Activated naive CD8-positive, alpha-beta T cell treated with anti-CD3 and anti-CD28 coated beads, Interleukin-2, amount 50 U/mL, for 16 hours (primary cell): ENCODE measurements at regions not wholly inside any gene's neighbourhood (a gene's known extent, or its start where the extent isn't known, plus 50 kb on each side); places are given as distances from the start of the nearest gene placed in this dataset.
"Not testable (repeated sequence)": the region's sequence is repeated elsewhere in the genome, so short reads cannot be mapped to it uniquely, and the experiment has no call there.

Experiments
- DNase-seq: peaks from one replicate; pipeline ENCODE4 v3.0.0-alpha.2; 2020; ENCODE audit warnings: low read depth, low spot score

DNA sequence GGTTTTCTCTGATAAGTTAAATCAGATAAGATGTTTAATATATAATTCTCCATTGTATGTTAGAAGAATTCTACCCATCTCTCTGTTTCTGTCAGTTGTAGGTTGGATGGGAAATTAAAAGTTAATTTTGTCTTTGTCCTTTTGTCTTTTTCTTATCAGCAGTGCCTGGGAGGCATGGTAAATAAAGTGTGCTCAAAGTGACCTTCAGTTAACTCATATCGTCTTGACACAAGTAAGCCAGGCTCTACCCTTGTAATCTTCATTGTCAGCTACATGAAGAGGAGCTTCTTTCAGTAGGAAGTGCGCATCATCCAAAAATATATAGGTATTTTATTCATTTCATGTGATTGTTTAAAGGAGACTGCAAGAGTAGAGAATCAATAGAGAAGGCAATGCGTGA is 138.9 kb upstream of the NRIP1 start:
- DNase-seq, result no peak

DNA sequence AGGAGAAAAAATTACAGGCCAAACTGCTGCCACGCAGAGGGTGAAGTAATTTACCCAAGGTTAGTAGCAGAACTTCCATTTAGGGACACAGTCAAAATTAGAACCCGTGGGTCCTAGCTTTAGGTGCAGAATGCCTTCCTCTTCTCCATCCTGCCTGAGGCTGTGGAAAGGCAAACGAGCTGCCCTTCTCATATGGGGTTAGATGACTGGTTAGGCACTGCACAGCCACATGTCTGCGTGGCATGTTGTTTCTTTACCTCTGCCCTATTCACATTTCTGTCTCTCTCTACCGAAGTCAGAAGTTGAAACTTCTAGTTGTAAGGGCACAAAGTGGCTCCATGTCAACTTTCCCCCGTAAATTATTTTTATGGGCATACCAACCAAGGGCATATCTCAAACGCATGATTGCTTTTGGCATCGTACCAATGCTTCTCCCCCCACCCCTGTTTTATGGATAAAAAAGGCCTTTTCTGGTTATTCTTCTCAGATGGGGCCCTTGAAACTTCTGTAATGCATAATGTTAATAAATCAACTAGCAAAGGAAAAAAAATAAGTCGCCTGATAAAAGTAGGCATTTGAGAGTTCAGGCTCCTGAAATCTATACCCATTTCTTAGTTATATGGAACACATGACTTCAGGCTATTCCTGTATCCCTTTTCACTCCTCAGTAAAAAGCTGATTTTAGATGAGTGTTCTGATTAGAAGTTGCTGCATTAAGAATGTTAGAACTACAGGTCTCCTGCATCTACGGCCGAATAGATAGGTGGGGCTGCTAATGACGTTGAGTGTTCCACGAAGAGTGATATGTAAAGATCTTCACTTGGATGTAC is 139.6 kb upstream of the NRIP1 start:
- DNase-seq, result no peak

DNA sequence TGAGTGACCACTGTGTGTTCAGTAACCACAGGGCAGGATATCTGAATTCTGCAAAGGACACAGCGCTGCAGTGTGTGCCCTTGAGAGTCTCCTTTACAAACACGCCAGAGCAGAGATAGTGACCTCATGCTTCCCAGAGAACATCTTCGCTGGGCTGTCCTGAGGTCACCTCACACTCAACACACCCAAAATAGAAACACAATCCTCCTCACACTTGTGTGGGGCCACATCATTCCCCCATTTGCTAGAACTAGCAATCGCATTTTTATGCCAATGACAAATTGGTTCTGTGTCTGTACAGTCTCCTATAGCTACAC is 140.1 kb upstream of the NRIP1 start:
- no peak for DNase-seq

DNA sequence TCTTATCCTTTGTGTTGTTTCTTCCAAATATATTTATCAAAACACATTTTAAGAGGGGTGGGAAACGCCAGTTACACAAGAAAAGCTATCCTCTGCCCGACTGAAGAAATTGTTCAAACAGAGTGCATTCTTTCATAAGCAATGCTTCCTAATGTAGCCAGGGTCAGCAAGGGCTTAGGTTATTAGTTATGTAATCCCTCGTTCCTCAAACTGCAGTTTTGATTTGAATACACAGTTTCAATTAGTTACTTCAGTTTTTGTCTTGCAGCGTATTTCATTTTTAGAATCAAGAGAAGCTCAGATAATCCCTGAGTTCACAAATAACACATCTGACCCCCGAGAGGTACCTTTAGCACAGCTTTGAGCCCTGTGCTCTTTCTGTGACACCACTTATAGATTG is 141.7 kb upstream of the NRIP1 start:
- DNase-seq, result no peak

DNA sequence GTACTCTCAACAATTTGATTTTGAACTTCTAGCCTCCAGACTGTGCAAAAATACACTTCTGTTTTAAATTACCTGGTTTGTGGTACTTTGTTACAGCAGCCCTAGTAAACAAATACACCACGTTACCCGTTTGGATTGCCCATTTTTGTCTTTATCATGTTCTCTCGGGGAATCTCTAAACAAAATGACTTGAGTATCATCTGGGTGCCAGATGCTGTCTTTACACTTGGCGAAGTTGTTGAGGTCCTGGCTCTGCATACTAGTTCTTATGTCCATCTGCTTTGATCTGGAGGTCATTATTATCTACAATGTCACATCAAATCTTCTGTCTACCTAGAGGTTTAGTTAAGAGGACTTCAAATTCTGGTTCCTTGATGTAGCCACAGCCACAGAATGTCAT is 142.4 kb upstream of the NRIP1 start:
- DNase-seq, result no peak

DNA sequence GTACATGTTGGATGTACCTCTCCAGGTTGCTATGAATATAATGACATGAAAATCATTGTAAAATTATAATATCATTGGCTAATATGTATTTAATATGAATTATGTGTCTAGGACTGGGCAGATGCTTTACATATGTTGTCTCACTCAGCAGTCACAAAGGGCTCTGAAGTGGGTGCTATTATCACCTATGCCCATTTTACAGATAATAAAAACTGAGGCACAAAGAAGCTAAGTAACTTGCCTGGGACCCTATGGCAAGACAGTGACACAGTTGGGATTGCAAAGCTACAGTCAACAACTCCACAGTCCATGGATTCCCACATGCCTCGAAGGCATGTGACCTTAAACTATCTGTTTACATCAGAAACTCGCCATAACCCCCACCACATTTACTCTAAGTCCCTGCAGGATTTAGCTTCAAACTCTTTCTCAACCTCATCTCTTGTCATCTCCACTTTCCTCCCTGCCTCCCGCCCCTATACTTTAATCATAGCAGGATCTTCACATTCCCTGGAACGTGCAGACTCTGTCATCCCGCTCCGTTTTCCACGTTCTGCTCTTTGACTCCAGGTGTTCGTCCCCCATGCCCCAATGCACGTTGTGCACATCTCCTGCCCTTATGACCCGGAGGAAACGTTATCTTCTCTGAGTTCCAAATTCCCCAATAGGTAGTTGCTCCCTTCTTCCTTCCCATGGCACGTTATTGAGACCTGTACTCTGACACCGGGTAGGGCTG is 143.0 kb upstream of the NRIP1 start:
- no peak for DNase-seq

DNA sequence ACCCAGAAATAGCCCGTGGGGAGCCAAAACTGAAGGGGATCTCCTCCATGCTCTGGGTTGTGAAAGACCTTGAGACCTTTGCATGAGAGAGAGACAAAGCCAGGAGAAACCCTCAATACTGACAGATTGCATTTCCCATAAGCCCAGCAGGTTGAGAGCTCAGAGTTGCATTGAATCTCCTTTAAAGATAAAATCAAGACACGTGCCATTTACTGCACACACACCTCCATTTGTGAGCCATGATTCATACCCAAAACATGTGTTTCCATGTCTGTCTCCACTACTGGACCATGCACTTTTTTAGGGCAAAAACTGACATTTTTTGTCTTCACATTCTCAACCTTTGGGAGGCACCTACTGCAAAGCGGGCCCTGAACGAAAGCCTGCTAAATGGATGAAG is 144.0 kb upstream of the NRIP1 start:
- DNase-seq, result no peak

DNA sequence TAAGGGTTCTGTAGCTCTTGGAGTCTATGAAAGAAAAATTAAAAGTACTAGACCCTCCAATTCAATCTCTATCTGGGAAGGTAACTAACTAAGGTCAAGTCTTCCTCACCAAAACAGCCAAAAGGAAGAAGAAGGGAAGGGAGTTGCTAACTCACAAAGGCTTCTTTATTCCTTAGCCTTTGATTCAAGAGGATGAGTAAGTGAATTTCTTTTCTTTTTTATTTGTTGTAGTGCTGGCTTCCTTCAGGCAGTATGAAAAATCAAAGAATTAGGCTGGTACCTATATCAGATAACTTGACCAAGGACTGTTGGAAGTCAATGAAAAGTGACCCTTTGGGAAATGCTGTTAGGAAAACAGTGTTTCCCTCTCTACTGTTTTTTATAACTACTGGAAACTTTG is 144.4 kb upstream of the NRIP1 start:
- DNase-seq, result no peak

DNA sequence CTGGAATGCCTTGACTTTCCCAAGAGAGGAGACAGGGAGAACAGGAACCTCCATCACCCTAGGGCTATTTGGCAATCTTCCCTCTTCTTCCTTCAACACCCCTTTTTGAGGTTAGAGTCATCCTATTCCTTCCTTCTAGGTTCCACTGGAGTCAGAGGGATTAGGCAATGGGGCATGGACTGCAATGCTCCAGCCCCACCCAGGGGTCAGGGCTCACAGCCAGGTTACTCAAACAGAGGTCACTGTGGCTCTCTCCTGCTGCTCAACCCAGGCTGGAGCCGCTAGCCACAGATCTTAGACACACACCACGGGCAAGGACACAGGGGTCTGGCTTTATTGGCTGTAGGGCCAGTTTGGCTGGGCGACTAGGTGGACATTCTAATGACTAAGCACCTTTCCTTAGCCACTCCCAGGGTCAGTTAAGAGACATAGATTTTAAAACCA is 145.5 kb upstream of the NRIP1 start:
- no peak for DNase-seq

DNA sequence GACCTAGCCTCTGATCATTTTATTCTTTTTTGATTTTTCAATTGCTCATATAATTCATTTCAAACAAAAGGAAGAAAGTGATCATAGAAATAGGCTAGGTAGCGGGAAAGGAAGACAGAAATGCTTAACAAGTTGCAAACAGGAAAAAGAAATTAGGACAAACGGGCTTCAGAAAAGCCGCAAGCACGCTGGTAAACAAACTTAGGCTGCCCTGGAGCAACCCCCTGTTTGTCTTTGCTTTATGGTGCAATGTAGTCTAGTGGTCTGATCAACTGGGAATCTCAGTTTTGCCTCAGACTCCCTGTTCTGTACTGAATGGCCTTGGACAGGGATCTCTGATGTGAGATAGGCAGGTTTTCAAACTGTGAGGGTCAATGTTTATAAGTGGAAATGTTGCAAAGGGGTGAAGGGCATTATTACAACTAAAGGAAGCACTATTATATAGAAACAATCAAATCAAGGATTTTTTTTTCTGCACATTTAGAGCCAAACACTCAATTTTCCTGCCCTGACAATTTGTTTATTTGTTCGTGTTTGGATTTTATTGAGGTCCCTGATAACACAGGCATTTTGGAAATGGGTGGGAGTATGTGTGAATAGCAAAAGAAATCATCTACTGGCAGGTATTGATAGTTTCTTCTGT is 146.8 kb upstream of the NRIP1 start:
- DNase-seq, result no peak

DNA sequence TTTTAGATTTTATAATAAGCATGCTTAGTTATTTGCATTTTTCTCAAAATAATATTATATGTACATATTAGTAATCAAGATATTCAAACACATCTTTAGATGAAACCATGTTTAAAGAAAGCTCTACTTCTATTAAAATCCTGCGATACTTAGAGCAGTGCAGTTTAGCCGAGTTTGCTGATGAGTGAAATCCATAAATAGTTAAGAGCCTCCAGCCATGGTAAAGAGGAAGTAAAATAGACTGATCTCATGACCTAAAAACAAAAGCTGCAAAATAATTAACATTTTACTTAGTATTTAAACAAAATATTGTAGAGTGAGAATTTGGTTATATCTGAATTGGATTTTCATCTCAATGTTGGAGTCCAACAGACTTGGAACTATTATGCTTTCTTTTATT is 147.4 kb upstream of the NRIP1 start:
- DNase-seq, result no peak

DNA sequence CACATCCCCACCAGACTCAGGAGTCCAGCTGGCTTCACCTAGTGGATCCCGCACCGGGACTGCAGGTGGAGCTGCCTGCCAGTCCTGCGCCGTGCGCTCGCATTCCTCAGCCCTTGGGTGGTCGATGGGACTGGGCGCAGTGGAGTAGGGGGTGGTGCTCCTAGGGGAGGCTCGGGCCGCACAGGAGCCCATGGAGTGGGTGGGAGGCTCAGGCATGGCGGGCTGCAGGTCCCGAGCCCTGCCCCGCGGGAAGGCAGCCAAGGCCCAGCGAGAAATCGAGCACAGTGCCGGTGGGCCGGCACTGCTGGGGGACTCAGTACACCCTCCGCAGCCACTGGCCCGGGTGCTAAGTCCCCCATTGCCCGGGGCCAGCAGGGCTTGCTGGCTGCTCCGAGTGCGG is 153.7 kb upstream of the NRIP1 start:
- DNase-seq, result not testable (repeated sequence)

DNA sequence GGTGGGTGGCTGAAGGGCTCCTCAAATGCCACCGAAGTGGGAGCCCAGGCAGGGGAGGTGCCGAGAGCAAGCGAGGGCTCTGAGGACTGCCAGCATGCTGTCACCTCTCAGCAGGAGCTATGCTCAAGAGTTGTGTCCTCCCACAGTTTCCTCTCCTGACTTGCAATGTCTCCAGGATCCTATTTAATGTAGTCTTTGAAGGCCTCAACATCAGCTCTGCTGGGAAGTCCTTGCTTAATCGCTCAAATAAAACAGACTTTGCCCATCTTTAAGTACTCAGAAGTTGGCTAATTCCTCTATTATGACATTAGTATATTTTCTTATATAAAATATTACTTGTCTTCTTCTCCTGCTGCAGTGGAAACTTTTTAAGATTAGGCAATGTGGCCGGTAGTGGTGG is 154.2 kb upstream of the NRIP1 start:
- DNase-seq, result no peak

DNA sequence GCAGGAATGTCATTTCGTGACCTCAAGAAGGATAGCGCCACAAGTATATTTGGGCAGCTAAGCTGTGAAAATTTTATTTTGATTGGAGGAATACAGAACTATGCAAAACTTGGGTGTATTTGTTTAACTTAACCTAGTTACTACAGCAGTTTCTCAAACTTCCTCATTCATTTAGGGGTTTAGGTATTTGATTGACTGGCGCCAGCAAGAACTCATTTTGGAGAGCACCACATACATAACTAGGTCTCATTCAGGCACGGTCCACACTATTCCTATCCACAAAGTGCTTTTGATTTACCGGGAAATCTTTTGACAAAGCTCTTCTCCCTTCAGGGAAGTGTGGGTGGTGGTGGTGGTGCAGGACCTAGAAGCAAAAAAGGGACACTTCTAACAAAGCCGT is 155.1 kb upstream of the NRIP1 start:
- DNase-seq, result no peak

DNA sequence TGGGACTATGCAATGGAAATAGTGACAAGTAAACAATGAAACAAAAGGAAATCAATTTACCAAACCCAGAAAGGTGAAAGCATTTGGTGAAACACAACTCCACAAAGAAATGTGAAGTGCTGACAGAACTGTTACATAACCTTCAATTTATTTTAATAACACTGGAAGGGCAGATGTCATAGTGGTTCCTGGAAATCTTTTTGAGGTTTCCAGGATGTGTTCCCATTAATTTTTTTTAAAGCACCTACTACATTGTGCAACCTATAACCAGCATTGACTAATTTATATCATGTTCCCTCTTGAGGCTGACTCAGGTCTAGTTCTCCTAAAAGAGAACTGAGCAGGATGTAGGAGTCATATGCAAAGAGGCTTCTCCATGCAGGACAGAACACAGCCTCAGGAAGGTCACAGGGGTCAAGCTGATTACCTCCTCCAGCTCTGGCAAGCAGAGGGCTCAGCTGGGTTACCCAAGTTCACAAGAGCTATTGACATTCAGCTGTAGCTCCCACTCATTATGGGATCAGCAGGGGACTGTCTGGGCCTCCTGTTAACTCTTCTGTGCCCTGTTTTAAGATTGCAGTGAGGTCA is 157.1 kb upstream of the NRIP1 start:
- DNase-seq, result no peak

DNA sequence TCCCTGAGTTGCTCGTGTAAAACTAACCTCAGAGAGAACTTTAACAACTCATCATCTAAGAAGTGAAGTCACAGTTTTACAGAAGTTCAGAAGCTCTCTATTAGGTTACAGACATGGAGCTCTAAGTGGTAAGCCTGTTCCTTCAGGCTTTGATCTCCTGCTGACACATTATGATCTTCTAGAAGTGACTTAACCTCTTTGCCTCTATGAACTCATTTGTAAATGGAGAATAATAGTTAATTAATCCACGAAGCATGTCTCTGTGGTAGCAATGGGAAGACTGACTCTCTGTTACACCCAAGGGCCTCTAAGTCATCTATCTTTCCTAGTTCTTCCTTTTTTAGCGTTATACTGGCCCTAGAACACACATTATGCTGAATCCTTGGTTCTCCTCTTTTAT is 157.9 kb upstream of the NRIP1 start:
- no peak for DNase-seq

DNA sequence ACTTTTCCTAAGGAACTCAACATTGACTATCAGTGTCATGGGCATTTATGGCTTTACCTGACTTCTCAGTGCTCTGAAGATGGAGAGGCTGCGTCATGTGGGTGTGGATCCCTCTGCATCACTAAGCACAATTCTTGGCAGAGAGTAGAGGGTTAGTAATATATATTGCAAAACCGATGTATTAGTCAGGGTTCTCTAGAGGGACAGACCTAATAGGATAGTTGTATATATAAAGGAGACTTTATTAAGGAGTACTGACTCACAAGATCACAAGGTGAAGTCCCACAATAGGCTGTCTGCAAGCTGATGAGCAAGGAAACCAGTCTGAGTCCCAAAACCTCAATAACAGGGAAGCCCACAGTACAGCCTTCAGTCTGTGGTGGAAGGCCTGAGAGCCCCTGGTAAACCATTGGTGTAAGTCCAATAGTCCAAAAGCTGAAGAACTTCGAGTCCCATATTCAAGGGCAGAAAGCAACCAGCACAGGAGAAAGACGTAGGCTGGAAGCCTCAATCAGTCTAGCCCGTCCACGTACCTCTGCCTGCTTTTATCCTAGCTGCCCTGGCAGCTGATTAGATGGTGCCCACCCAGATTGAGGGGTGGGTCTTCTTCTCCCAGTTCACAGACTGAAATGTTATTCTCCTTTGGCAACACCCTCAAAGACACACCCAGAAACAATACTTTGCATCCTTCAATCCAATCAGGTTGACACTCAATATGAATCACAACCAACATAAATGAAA is 159.7 kb upstream of the NRIP1 start:
- DNase-seq, result no peak

DNA sequence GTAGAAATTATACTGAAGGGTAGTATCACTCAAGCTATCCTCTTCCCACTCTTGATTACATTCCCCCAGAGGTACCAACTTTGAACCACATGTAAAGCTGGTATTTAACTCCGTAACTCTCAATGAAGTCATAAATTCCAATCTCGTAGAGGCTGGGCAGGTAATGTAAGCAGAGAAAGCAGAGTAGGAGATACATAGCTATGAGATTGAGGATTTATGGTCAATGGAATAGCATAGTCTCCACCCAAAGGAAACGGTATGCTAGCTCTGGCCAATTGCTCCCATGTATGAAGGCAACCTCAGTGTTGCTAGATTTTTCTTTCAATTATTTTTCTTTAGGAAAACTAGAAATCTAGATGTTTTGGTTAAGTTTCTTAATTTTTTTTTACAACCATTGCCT is 163.1 kb upstream of the NRIP1 start:
- no peak for DNase-seq

DNA sequence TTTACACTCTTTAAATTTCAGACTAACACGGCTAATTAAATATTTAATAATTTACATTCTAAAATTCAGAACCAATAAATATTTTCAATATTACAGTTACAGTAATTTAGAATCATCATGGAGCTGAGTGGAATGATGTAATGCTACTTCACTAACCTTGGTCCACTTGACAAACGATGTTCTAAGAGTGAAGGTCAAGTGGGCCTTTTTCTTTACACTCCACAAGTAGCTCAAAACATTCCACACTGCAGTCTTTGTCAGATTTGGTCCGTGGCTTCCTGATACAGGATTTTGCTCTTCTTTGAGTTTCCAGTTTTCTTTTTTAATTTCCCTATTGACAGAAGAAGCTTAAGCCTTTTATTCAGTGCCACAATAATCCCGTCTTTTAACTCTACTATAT is 164.6 kb upstream of the NRIP1 start:
- no peak for DNase-seq

DNA sequence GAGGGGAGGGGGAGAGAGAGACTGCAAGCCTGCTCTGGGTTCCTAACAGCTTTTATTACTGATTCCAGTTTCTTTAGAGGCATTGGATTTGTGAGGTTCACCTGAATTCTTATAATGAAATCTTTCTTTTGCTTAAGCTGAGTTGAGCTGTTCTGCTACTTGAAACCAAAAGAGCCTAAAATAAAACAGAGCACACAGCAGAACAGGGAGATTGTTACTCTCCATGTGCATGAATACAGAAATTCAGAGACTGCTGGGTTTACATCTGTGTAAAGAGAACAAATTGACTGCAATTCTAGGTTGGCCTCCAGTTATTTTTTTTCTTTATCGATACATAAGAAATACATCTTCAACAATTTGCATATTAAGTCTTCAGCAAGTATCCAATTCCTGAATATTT is 168.8 kb upstream of the NRIP1 start:
- no peak for DNase-seq

DNA sequence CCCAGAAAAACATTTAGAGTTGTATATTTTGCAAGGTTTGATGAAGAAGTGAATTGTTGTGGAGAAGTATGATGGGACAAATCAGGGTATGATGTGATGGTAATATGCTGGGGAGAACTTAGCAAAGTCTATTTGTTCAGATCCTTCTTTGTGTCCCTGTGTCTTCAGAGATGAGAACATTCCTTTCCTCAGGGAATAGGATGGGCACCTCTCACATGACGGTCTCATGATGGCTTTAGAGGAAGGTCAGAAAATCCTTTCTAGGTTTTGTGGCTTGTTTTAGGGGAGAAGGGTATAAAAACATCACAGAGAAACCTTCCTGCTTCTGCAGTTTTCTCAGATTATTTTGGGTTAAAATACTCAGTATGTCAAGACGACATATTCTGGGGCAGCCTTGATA is 171.3 kb upstream of the NRIP1 start:
- DNase-seq, result no peak

DNA sequence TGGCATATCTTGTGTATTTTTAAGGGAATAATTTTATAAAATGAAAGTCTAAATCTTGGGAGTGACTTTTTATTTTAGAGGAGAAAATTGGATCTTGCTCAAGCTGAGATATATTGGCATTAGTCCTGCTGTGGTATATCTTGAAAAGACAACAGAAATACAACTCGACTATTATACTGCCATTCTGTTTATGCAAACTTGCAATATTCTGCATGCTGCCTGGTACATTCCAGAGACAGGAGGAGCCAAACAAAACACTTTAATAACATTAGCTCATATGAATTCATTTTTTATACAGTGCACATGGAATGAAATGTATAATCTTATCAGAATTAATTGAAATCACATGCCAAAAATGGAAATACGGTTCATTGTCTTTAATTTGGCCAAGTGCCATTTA is 176.0 kb upstream of the NRIP1 start:
- no peak for DNase-seq
